HepG2 (cell line): ENCODE measurements at regions not wholly inside any gene's neighbourhood (a gene's known extent, or its start where the extent isn't known, plus 50 kb on each side); places are given as distances from the start of the nearest gene placed in this dataset.

Experiments
- ATAC-seq: fragments of 200-7000 bp; cut with Tn5 transposase; 3 replicates; pipeline ENCODE4 v1.9.1; 2020; ENCODE audit warnings: mild to moderate bottlenecking, moderate library complexity
- BruUV-seq: library from RNA; stranded (reverse); fragments of 400-500 nt; replicated peaks from 2 replicates; lab custom pipeline; 2021; lab: Mats Ljungman, UMichigan
- CTCF ChIA-PET: fragments of 300-600 bp; formaldehyde crosslinking; extraction: SDS; loops from one replicate; lab custom pipeline; 2021; ENCODE audit warnings: low total read pairs, inconsistent platforms, low intra/inter-chr PET ratio; lab: Yijun Ruan, JAX
- POLR2A ChIA-PET: fragments of 350-600 bp; sonication (Branson Sonifier 250); formaldehyde crosslinking; loops from one replicate; lab custom pipeline; 2020; ENCODE audit warnings: antibody characterized with exemption, inconsistent platforms; lab: Yijun Ruan, JAX
- DNase-seq: peaks from one replicate; pipeline ENCODE4 v3.0.0-alpha.2; 2015; ENCODE audit warnings: low spot score
- FAIRE-seq: peaks from 3 replicates; lab custom pipeline; 2011; peaks lifted over from hg19 to GRCh38; lab: Jason Lieb, UNC
- H2AFZ ChIP-seq: one replicate; pipeline ENCODE4 v1.6.1; 2011; ENCODE audit warnings: low read length, inconsistent platforms
- H3K27ac ChIP-seq: fragments of 300-600 bp; 3 replicates; pipeline ENCODE4 v1.8.0; 2011; ENCODE audit warnings: mixed run types, mild to moderate bottlenecking, mixed read lengths, low read length, inconsistent platforms; ENCODE audit not compliant: insufficient read depth; ENCODE audit errors: extremely low read length
- H3K27me3 ChIP-seq, 2 experiments: fragments of 200-600 bp in 1 of 2; 2 replicates in 1 of 2; 3 replicates in 1 of 2; pipeline versions ENCODE4 v1.6.0 to v1.8.0; 2011; ENCODE audit warnings: low read length in 2 of 2, mild to moderate bottlenecking in 2 of 2, moderate library complexity in 2 of 2, inconsistent platforms in 1 of 2; ENCODE audit not compliant: insufficient read depth in 2 of 2, control insufficient read depth in 1 of 2
- H3K36me3 ChIP-seq, 2 experiments: fragments of 200-600 bp in 1 of 2; replicated peaks in 1 of 2; 2 replicates in 1 of 2; 3 replicates in 1 of 2; pipeline versions ENCODE4 v1.5.1 to v1.8.0; 2011; ENCODE audit warnings: low read length in 2 of 2, inconsistent platforms in 1 of 2; ENCODE audit not compliant: insufficient read depth in 2 of 2, control insufficient read depth in 1 of 2
- H3K4me1 ChIP-seq: 2 replicates; pipeline ENCODE4 v1.5.1; 2012; ENCODE audit warnings: low read length, inconsistent platforms; ENCODE audit not compliant: insufficient read depth
- H3K4me2 ChIP-seq: 2 replicates; pipeline ENCODE4 v1.6.0; 2011; ENCODE audit warnings: low read depth, low read length, inconsistent platforms
- H3K4me3 ChIP-seq, 3 experiments: fragments of 200-600 bp in 1 of 3; sonication (generic), shearing (Covaris generic) in 1 of 3; replicated peaks in 1 of 3; 2 replicates each; pipeline ENCODE4 v1.5.1; 2011 to 2016; ENCODE audit warnings: low read length in 3 of 3, inconsistent platforms in 2 of 3, low read depth in 2 of 3, mild to moderate bottlenecking in 2 of 3, control low read depth in 1 of 3, mixed read lengths in 1 of 3; ENCODE audit not compliant: insufficient read depth in 1 of 3
- H3K79me2 ChIP-seq: one replicate; pipeline ENCODE4 v1.6.1; 2011; ENCODE audit warnings: low read length, inconsistent platforms; ENCODE audit not compliant: insufficient read depth
- H3K9ac ChIP-seq: 2 replicates; pipeline ENCODE4 v1.6.0; 2011; ENCODE audit warnings: mild to moderate bottlenecking, low read depth, low read length, inconsistent platforms; ENCODE audit not compliant: insufficient read depth
- H3K9me3 ChIP-seq: 2 replicates; pipeline ENCODE4 v1.5.1; 2012; ENCODE audit warnings: mild to moderate bottlenecking, low read length
- H4K20me1 ChIP-seq: 2 replicates; pipeline ENCODE4 v1.6.0; 2011; ENCODE audit warnings: inconsistent platforms, mild to moderate bottlenecking, low read length, moderate library complexity; ENCODE audit not compliant: insufficient read depth
- HIC2 ChIP-seq: sonication (generic); formaldehyde crosslinking; IDR thresholded peaks from 2 replicates; pipeline ENCODE4 v1.9.0; 2022; ENCODE audit warnings: low read depth, missing genetic modification reagents
- MAFK ChIP-seq, 2 experiments: IDR thresholded peaks in 1 of 2; conservative IDR thresholded peaks in 1 of 2; 2 replicates each; pipeline ENCODE4 v1.6.1; 2011; ENCODE audit warnings: improper control_type of control experiment in 2 of 2, low read length in 2 of 2
- ZBTB37 ChIP-seq: sonication (generic); formaldehyde crosslinking; IDR thresholded peaks from 2 replicates; pipeline ENCODE4 v1.4.0; 2020; ENCODE audit warnings: mild to moderate bottlenecking, missing genetic modification reagents
- ZNF367 ChIP-seq: sonication (generic); formaldehyde crosslinking; IDR thresholded peaks from 2 replicates; pipeline ENCODE4 v1.4.0; 2020; ENCODE audit warnings: missing genetic modification reagents, borderline replicate concordance
- ZNF501 ChIP-seq: sonication (generic); formaldehyde crosslinking; IDR thresholded peaks from 2 replicates; pipeline ENCODE4 v1.5.1; 2020; ENCODE audit warnings: mild to moderate bottlenecking, moderate library complexity, missing genetic modification reagents
- ZNF670 ChIP-seq: sonication (generic); formaldehyde crosslinking; IDR thresholded peaks from 2 replicates; pipeline ENCODE4 v1.8.0; 2022; ENCODE audit warnings: mild to moderate bottlenecking, missing genetic modification reagents, borderline replicate concordance
- WGBS: methylation state at CpG from one replicate; pipeline ENCODE4 v1.1.6; 2017; ENCODE audit warnings: low lambda C conversion rate; 5-methylcytosine and 5-hydroxymethylcytosine counted together
- in situ Hi-C: cut with HindIII; loops from 2 replicates; pipeline ENCODE4 v1.10.0; 2017; ENCODE audit warnings: low pct_unique_long_range_greater_than_20kb; ENCODE audit not compliant: extremely low pct_ligation_motif_present
- intact Hi-C: fragments of 100-400 bp; cut with micrococcal nuclease; formaldehyde crosslinking; loops from one replicate; pipeline ENCODE4 v1.10.0; 2022; ENCODE audit not compliant: unreplicated experiment

DNA sequence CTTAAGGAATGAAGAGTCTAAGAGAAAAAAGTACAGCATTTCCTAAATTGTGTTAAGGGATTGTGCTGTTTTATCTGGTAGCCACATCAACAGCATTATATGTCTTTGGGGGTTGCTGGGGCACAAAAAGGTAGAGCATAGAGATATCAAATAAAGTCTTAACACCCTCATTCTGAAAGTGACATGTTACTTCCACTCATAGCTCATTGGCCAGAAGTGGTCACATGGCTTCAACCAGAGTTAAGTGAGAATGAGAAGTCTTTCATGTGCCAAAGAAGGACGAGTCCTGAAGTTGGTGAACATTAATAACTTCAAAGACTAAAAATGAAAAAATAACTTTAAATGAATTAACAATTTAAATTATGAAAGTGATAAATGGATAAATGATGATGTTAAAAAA, 175.7 kb upstream of the ZEB2 start (continued):
- no peak for TF ChIP-seq HIC2 (CRISPR knock-in tag)
- no peak for TF ChIP-seq ZBTB37 (CRISPR knock-in tag)
- TF ChIP-seq ZNF367 (CRISPR knock-in tag): no peak
- TF ChIP-seq ZNF670: no peak

- no peak for ATAC-seq
- 0% methylated on average over 1 of the region's 1 CpG for WGBS
These were observed 174.5 kb upstream of the ZEB2 start for GRCh38 chr2:144694456-144694855.

More at GRCh38 chr2:144694456-144694855, 174.5 kb upstream of the ZEB2 start:
- FAIRE-seq (no peak), DNase-seq (no peak)
- intact Hi-C loops: no loop called here
- Histone ChIP-seq H3K36me3 (no peaks in the 10 kb centered on the region), H4K20me1 (no peaks in the 10 kb centered on the region), H2AFZ (no peak overlapping the region), H3K79me2 (no peaks in the 10 kb centered on the region), H3K9me3 (0 out of 2 replicates have a peak, but pooled peaks cover 4% of the 10 kb centered on the region), H3K27ac (no peak overlapping the region), H3K4me3 (no peak overlapping the region), H3K9ac (no peak overlapping the region), H3K4me1 (no peaks in the 10 kb centered on the region), H3K4me2 (no peak overlapping the region), H3K27me3 (no peaks in the 10 kb centered on the region; a peak in 1 of 5 replicates)
- in situ Hi-C loops: no loop called here
- BruUV-seq: no TSS peak
- peak in 1 of 2 experiments; percentile 19; a peak in 1 of 4 replicates for TF ChIP-seq MAFK (conservative IDR thresholded peaks at IDR 0.05 in 1 of 2, IDR thresholded peaks at IDR 0.05 in 1 of 2; ENCODE audit: low read length in 2 of 2)
- TF ChIP-seq ZNF501 (CRISPR knock-in tag): no peak
- CTCF ChIA-PET: no interaction called here
- POLR2A ChIA-PET: no interaction called here
